HG03108 (cell line): ENCODE measurements at regions not wholly inside any gene's neighbourhood (a gene's known extent, or its start where the extent isn't known, plus 50 kb on each side); places are given as distances from the start of the nearest gene placed in this dataset.
"Not testable (repeated sequence)": the region's sequence is repeated elsewhere in the genome, so short reads cannot be mapped to it uniquely, and the experiment has no call there.

Source experiments
- ATAC-seq: cut with Tn5 transposase; IDR thresholded peaks from one replicate; pipeline ENCODE4 v1.9.1; 2021; ENCODE audit warnings: moderate library complexity; ENCODE audit not compliant: unreplicated experiment

- ATAC-seq, result no peak
These were observed 146.7 kb upstream of the BNIP2 start for GRCh38 chr15:59835776-59836175.

DNA sequence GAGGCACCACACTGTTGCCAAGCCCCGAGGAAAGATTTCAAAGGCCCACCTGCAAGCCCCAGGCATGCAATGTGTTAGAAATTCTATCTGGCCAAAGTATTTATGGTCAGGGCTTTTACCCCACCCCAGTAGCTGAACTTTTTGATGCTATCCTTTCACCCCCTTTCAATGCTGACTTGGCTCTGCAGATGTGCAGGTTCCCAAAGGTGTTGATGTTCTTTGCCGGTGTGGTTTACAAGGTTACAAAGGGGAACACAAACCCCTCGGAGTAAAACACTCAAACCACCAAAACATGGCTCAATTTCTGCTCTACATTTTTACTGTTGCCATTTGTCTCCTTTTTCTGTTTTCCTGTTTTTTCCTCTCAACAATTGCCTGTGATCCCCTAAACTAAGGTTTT lies 145.4 kb upstream of the BNIP2 start:
- no peak for ATAC-seq

DNA sequence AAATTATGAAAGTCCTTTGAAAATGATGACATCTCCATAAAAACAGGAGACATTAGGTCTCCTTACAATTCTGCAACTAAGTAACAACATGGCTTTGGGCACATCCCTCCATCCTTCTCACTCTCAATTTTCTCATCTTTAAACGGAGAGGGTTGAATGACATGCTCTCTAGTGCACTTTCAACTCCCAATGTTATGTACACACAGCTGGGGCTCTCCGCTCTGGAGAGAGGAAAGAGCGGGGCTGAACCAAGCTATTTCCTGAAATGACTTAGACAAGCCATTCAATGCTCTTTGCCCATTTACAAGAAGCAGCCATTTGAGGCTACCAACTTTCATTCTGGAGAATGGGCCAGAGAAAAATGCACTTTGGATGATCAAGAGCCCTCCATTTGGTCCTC lies 144.2 kb upstream of the BNIP2 start:
- no peak for ATAC-seq

DNA sequence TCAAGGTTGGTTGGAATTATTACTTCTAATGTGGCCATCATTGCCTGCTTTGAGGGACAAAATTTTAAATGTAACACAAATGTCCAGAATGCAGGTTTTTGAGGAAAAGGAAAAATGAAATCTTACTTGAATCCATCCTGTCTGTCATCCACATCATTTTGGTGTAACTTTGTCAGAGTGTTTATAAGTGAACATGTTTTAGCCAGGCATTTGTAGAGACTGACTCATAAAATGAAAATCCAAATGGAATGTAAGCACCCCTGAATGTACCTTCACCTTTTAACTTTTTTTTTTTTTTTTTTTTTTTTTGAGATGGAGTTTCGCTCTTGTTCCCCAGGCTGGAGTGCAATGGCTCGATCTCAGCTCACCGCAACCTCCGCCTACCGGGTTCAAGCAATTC lies 141.8 kb upstream of the BNIP2 start:
- ATAC-seq, result no peak

DNA sequence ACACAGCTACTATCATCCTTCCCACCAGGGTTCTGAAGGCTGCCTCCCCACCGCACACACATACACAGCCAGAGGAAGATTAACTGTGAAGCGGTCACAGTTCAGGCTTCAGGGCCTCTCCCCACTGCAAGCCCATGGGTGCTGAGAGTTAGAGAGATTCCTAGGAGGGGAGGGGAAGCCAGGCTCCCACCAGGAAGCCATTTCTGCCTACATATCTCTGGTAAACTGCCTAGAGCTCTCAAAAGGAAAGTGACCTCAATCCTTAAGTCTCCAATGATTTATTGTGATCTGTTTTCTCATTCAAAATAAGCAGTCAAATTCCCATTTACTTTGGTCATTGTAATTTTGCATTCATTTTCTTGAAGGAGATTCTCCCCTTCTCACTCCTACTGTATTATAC lies 141.0 kb upstream of the BNIP2 start:
- ATAC-seq, result no peak

GRCh38 chr15:59828861-59829260 lies 139.7 kb upstream of the BNIP2 start:
- ATAC-seq, result no peak

GRCh38 chr15:59828263-59828662 lies 139.1 kb upstream of the BNIP2 start:
- no peak for ATAC-seq

GRCh38 chr15:59825901-59826300 lies 136.8 kb upstream of the BNIP2 start:
- ATAC-seq, result no peak

GRCh38 chr15:59821286-59821685 lies 132.2 kb upstream of the BNIP2 start:
- ATAC-seq, result no peak

GRCh38 chr15:59819092-59819491 lies 130.0 kb upstream of the BNIP2 start:
- ATAC-seq, result no peak

DNA sequence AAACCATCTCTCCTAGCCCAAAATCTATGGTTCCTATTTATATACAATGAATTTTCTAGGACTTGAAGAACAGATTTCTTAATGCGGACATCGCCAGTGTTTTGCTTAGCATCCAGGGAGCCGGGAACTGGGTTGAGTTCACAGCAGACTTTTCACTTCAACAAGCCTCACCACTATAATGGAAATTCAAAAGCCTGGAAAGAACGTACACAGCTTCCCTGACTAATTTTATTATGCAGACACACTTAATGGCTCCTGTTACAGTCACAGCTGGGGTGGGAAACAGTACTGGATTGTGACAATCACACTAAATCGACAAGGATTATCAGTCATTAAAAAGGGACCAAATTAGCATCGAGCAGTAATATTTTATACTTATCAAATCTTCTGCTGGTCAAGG lies 129.2 kb upstream of the BNIP2 start:
- ATAC-seq, result no peak

DNA sequence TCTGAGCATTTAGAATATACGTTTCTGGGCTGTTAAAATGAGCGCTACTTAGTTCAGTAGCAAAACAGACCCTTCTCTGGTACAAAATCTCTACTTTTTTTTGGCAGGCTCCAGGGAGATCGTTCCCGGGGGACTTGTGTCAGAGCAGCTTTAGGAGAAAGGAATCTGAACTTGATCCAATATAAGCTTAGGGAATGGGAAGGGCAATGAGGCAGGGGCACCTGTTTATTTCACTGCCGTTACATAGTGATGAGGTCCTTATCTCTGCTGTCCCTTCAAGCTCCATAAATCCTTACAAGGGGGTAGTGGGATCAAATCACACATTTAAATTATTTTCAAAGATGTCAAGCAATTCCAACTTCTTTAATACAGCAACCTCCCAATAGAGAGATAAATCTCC lies 128.7 kb upstream of the BNIP2 start:
- ATAC-seq, result no peak

- ATAC-seq, result no peak
These were observed 127.9 kb upstream of the BNIP2 start for GRCh38 chr15:59817053-59817452.

GRCh38 chr15:59814409-59814808 lies 125.3 kb upstream of the BNIP2 start:
- no peak for ATAC-seq

GRCh38 chr15:59812889-59813288 lies 123.8 kb upstream of the BNIP2 start:
- no peak for ATAC-seq

GRCh38 chr15:59812250-59812870 lies 123.2 kb upstream of the BNIP2 start:
- no peak for ATAC-seq

- not testable (repeated sequence) for ATAC-seq
These were observed 114.3 kb upstream of the BNIP2 start for GRCh38 chr15:59803293-59803966.

GRCh38 chr15:59801649-59802048 lies 112.5 kb upstream of the BNIP2 start:
- no peak for ATAC-seq

DNA sequence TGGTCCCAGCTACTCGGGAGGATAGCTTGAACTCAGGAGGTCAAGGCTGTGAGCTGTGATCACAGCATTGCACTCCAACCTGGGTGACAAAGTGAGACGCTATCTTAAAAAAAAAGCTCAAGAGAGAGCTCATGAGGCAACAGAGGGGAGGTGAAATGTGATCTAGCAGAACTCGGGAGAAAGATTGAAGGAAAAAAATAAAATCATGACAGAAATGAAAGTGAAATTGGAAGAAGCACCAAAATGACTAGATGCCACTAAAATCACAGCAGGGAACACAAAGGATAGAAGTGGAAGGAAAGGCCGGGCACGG lies 109.4 kb upstream of the BNIP2 start:
- ATAC-seq, result no peak

DNA sequence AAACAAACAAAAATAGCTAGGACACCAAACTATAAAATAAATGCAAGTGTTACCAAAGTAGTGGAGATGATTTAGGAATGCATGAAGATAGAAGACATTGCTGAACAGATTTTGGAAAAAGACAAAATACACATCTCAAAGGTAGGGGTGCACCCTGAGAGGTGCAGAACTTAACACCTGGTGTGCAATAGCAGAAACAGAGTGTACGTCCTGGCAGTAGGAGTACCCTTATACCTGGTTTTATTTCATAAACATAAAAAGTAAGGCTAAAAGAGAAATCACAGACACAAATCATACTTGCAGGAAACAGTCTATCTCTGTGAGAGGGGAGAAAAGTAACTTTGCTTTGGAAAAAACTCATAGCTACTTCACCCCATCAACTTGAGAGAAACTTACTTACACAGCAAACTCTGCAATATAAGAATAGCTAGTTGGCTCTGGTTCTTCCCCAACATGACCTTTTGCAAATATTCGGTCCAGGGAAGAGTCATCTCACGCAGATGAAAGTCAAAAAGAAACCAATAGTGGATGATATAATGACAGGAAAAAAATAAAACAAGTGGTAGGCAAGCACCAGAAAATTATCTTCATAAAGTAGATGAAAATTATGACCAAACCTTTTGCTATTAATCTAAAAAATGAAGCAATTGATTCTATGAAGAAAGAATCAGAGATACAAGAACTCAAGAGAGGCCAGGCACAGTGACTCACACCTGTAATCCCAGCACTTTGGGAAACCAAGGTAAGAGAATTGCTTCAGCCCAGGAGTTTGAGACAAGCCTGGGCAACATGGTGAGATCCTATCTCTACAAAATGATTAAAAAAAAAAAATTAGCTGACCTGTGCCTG lies 108.9 kb upstream of the BNIP2 start:
- no peak for ATAC-seq

GRCh38 chr15:59794229-59794886 lies 105.2 kb upstream of the BNIP2 start:
- ATAC-seq, result no peak

- no peak for ATAC-seq
These were observed 103.2 kb upstream of the BNIP2 start for GRCh38 chr15:59792359-59792758.
